OCI-LY7 (cell line): ENCODE measurements at regions not wholly inside any gene's neighbourhood (a gene's known extent, or its start where the extent isn't known, plus 50 kb on each side); places are given as distances from the start of the nearest gene placed in this dataset.
A peak's percentile ranks its signal among the peaks of the same experiment; 100 is the strongest.

Experiments used
- BruUV-seq: library from RNA; stranded (reverse); fragments of 400-500 nt; replicated peaks from 2 replicates; lab custom pipeline; 2021; lab: Mats Ljungman, UMichigan
- CTCF ChIA-PET: fragments of 300-600 bp; sonication (Branson Sonifier 250); formaldehyde crosslinking; loops from one replicate; lab custom pipeline; 2022; ENCODE audit warnings: antibody characterized with exemption; ENCODE audit not compliant: unreplicated experiment; lab: Charles Lee
- POLR2A ChIA-PET: fragments of 300-600 bp; sonication (Branson Sonifier 250); formaldehyde crosslinking; loops from one replicate; lab custom pipeline; 2022; ENCODE audit warnings: antibody characterized with exemption; lab: Charles Lee
- DNase-seq: peaks from one replicate; pipeline ENCODE4 v3.0.0-alpha.2; 2015; ENCODE audit warnings: low spot score
- H2AFZ ChIP-seq: fragments of 200-600 bp; sonication (generic), shearing (Covaris generic); 2 replicates; pipeline ENCODE4 v1.6.1; 2014; ENCODE audit warnings: mild to moderate bottlenecking, antibody characterized with exemption, low read length, moderate library complexity
- H3K27ac ChIP-seq: fragments of 200-600 bp; sonication (generic); 2 replicates; pipeline ENCODE4 v1.5.1; 2014; ENCODE audit warnings: mixed run types, low read depth, mild to moderate bottlenecking, moderate library complexity, low read length, inconsistent platforms; ENCODE audit not compliant: poor library complexity, severe bottlenecking
- H3K36me3 ChIP-seq: fragments of 200-600 bp; sonication (generic); 2 replicates; pipeline ENCODE4 v1.6.1; 2014; ENCODE audit warnings: mild to moderate bottlenecking, antibody characterized with exemption, low read length, moderate library complexity, mixed read lengths; ENCODE audit not compliant: insufficient read depth
- H3K4me1 ChIP-seq: fragments of 200-600 bp; sonication (generic); 2 replicates; pipeline ENCODE4 v1.5.1; 2014; ENCODE audit warnings: mild to moderate bottlenecking, low read length; ENCODE audit not compliant: insufficient read depth, poor library complexity, severe bottlenecking
- H3K4me2 ChIP-seq: fragments of 200-600 bp; sonication (generic); 2 replicates; pipeline ENCODE4 v1.6.1; 2014; ENCODE audit warnings: mild to moderate bottlenecking, low read length
- H3K4me3 ChIP-seq: fragments of 200-600 bp; sonication (generic); 2 replicates; pipeline ENCODE4 v1.5.1; 2014; ENCODE audit warnings: mild to moderate bottlenecking, low read depth, low read length; ENCODE audit not compliant: poor library complexity, severe bottlenecking
- H3K79me2 ChIP-seq: fragments of 200-600 bp; sonication (generic); 2 replicates; pipeline ENCODE4 v1.6.1; 2016; ENCODE audit warnings: low read depth, mild to moderate bottlenecking, low read length, moderate library complexity, mixed read lengths; ENCODE audit not compliant: insufficient read depth
- H3K9me2 ChIP-seq: fragments of 200-600 bp; sonication (generic); 2 replicates; pipeline ENCODE4 v1.6.1; 2016; ENCODE audit warnings: mild to moderate bottlenecking, low read length, mixed read lengths; ENCODE audit not compliant: insufficient read depth
- H3K9me3 ChIP-seq: fragments of 200-600 bp; sonication (generic); 2 replicates; pipeline ENCODE4 v1.6.1; 2014; ENCODE audit warnings: mild to moderate bottlenecking, mixed run types, low read length, mixed read lengths
- H4K20me1 ChIP-seq: fragments of 200-600 bp; sonication (generic); 2 replicates; pipeline ENCODE4 v1.6.1; 2014; ENCODE audit warnings: mild to moderate bottlenecking, antibody characterized with exemption, low read length, moderate library complexity, mixed read lengths; ENCODE audit not compliant: insufficient read depth
- EZH2phosphoT487 ChIP-seq: fragments of 200-600 bp; sonication (generic); IDR thresholded peaks from 2 replicates; pipeline ENCODE4 v1.6.1; 2018; ENCODE audit warnings: low read depth, borderline replicate concordance, mild to moderate bottlenecking, mixed run types, antibody characterized with exemption, low read length, moderate library complexity, mixed read lengths
- intact Hi-C: fragments of 100-400 bp; cut with micrococcal nuclease; formaldehyde crosslinking; loops from one replicate; pipeline ENCODE4 v1.10.0; 2022; ENCODE audit not compliant: unreplicated experiment
- TF ChIP-seq, protein P1 (sequence below): fragments of 200-600 bp; sonication (generic); conservative IDR thresholded peaks from 2 replicates; pipeline ENCODE4 v1.5.1; 2014; ENCODE audit warnings: mild to moderate bottlenecking, antibody characterized with exemption, low read length, moderate library complexity, mixed read lengths

DNA sequence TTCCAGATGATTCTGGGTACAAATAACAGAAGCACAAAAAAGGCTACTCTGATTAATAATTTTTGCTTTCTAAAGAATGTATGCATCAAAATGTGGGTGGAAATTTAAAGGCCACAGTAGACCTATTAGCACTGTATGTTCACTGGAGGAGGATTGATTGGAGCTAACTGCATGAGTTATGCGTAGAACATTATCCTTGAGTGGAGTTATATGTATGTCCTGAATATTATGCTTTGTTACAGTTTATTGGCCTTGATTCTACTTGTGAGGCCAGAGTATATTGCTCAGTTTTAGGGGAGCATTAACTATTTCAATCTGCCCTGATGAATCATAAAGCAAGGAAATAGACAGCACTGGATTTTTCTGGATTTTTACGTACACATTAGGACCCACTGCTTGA, 87.9 kb downstream of the CDCA7 start:
- Histone ChIP-seq H2AFZ (no peak overlapping the region), H3K4me1 (no peaks in the 10 kb centered on the region), H3K9me2 (no peaks in the 10 kb centered on the region), H3K27ac (no peak overlapping the region), H4K20me1 (no peaks in the 10 kb centered on the region), H3K9me3 (no peaks in the 10 kb centered on the region), H3K79me2 (no peaks in the 10 kb centered on the region), H3K4me2 (no peak overlapping the region), H3K4me3 (no peak overlapping the region), H3K36me3 (no peaks in the 10 kb centered on the region)
- POLR2A ChIA-PET = no interaction called here
- no peak for TF ChIP-seq EZH2phosphoT487
- TF ChIP-seq, protein P1, sequence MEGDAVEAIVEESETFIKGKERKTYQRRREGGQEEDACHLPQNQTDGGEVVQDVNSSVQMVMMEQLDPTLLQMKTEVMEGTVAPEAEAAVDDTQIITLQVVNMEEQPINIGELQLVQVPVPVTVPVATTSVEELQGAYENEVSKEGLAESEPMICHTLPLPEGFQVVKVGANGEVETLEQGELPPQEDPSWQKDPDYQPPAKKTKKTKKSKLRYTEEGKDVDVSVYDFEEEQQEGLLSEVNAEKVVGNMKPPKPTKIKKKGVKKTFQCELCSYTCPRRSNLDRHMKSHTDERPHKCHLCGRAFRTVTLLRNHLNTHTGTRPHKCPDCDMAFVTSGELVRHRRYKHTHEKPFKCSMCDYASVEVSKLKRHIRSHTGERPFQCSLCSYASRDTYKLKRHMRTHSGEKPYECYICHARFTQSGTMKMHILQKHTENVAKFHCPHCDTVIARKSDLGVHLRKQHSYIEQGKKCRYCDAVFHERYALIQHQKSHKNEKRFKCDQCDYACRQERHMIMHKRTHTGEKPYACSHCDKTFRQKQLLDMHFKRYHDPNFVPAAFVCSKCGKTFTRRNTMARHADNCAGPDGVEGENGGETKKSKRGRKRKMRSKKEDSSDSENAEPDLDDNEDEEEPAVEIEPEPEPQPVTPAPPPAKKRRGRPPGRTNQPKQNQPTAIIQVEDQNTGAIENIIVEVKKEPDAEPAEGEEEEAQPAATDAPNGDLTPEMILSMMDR = no peak
- BruUV-seq = no TSS peak
- CTCF ChIA-PET = no interaction called here
- intact Hi-C loops = no loop called here
- DNase-seq = no peak

GRCh38 chr2:173446722-173447121, 92.0 kb downstream of the CDCA7 start:
- CTCF ChIA-PET = no interaction called here

DNA sequence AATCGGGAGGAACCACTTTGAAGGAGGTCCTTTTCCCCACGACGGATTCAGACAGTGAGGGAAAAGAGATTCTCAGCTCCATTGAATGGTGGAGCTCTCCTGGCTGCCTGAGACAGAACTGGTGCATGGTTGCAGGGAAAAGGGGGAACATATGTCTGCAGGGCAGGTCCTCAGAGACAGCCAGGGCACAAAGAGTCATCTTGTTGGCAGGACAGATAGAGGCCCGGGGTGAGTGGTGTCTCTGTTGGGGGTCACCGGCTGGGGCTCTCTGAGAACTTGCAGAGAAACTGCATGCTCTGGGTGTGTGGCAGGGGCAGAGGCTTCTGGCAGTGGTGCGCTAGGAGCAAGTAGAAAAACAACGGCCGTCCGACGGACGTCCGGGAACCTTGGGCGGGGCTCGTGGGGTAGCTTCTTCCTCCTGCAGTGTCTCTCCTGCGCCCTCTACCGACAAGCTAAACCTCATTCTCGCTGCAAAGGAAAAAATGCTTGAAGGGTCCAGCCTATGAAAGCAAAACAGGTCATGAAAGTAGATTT, 94.3 kb downstream of the CDCA7 start:
- BruUV-seq = no TSS peak
- DNase-seq = peak; percentile 59
- Histone ChIP-seq H3K27ac (no peak overlapping the region), H3K4me3 (no peak overlapping the region), H2AFZ (no peak overlapping the region), H3K79me2 (no peaks in the 10 kb centered on the region), H4K20me1 (no peaks in the 10 kb centered on the region), H3K9me2 (no peaks in the 10 kb centered on the region), H3K4me2 (peak overlapping the region; percentile 3; the same call in 1 of the 2 replicates), H3K36me3 (no peaks in the 10 kb centered on the region), H3K4me1 (no peaks in the 10 kb centered on the region), H3K9me3 (no peaks in the 10 kb centered on the region)
- ChIA-PET POLR2A (interaction anchor here (0.6 to 1.6 kb wide), 3 partner anchors 12 to 158 kb away, joined by 3 to 4 read pairs (median 3); no protein-coding TSS in a partner anchor), CTCF (interaction anchor here (1.3 kb wide), 1 partner anchor 893 kb away, joined by 3 read pairs; no protein-coding TSS in a partner anchor)
- intact Hi-C loops = loop anchor here (1.0 to 5.0 kb wide), 2 partner anchors 47 to 242 kb away; no protein-coding TSS in a partner anchor
- TF ChIP-seq, protein P1 = peak; percentile 79
- TF ChIP-seq EZH2phosphoT487 = no peak

More at GRCh38 chr2:173446722-173447121, 92.0 kb downstream of the CDCA7 start:
- Histone ChIP-seq H3K4me3 (no peak overlapping the region), H3K27ac (no peak overlapping the region), H3K4me2 (no peak overlapping the region), H3K79me2 (no peaks in the 10 kb centered on the region), H2AFZ (no peak overlapping the region), H3K9me2 (no peaks in the 10 kb centered on the region), H4K20me1 (no peaks in the 10 kb centered on the region), H3K36me3 (no peaks in the 10 kb centered on the region), H3K9me3 (no peaks in the 10 kb centered on the region), H3K4me1 (no peaks in the 10 kb centered on the region)
- intact Hi-C loops = loop anchor here (5.0 kb wide), 1 partner anchor 239 kb away; no protein-coding TSS in a partner anchor
- BruUV-seq = no TSS peak
- no peak for TF ChIP-seq EZH2phosphoT487
- TF ChIP-seq, protein P1 = no peak
- POLR2A ChIA-PET = no interaction called here
- no peak for DNase-seq
